ENCODE measurements at regions not wholly inside any gene's neighbourhood (a gene's known extent, or its start where the extent isn't known, plus 50 kb on each side); places are given as distances from the start of the nearest gene placed in this dataset.

DNA sequence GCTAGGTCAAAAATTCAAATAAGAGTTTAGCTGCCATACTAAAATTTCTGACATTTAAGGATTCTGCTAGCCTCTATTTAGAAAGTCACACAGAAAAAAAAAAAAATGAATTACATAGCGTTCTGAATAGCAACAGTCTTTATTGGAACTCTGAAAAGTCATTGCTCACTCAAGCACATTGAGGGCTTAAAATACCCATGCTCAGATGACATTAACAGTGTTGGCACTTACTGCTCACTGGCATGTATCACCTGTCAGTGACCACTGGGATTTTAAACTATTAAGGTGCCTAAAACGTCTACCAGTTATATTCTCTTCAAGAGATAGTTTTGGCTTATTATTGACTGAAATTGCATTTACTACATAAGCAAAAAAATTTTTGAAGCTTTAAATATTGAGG, 468.0 kb upstream of the SPHKAP start:
- Mint-ChIP-seq H3K4me1 (ENCODE audit: unreplicated experiment) (no peaks in the 10 kb centered on the region), H3K27me3 (ENCODE audit: unreplicated experiment) (no peaks in the 10 kb centered on the region)

DNA sequence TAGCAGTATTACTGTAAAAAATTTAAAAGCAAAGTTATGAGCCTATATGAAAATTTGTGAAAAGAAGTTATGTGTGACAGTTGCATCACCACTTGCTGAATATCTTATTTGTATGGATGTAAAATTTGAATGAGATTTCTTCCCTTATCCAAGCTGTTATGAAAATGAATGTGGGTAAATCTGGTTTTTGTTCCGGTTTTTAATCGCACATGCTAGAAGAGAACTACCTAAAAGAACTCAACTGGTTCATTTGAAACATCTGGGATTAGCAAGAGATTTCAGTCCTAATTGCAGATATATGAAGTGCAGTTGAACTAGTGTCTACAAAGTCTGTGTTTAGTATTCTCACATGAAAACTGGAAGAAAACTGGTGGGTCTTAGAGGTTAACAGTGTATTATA, 467.1 kb upstream of the SPHKAP start:
- Mint-ChIP-seq H3K36me3 (ENCODE audit: unreplicated experiment) (no peaks in the 10 kb centered on the region), H3K4me1 (ENCODE audit: unreplicated experiment) (no peaks in the 10 kb centered on the region), H3K9me3 (ENCODE audit: unreplicated experiment) (peaks cover 9% of the 10 kb centered on the region), H3K4me3 (ENCODE audit: unreplicated experiment) (no peak overlapping the region), H3K27ac (ENCODE audit: unreplicated experiment) (no peak overlapping the region), H3K27me3 (ENCODE audit: unreplicated experiment) (no peaks in the 10 kb centered on the region)
- TF ChIP-seq, protein P1, sequence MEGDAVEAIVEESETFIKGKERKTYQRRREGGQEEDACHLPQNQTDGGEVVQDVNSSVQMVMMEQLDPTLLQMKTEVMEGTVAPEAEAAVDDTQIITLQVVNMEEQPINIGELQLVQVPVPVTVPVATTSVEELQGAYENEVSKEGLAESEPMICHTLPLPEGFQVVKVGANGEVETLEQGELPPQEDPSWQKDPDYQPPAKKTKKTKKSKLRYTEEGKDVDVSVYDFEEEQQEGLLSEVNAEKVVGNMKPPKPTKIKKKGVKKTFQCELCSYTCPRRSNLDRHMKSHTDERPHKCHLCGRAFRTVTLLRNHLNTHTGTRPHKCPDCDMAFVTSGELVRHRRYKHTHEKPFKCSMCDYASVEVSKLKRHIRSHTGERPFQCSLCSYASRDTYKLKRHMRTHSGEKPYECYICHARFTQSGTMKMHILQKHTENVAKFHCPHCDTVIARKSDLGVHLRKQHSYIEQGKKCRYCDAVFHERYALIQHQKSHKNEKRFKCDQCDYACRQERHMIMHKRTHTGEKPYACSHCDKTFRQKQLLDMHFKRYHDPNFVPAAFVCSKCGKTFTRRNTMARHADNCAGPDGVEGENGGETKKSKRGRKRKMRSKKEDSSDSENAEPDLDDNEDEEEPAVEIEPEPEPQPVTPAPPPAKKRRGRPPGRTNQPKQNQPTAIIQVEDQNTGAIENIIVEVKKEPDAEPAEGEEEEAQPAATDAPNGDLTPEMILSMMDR (IDR thresholded peaks at IDR 0.05): no peak
- no peak for DNase-seq (ENCODE audit: extremely low spot score, unreplicated experiment)

More for the DNA sequence above, 468.0 kb upstream of the SPHKAP start:
- no peak for DNase-seq (ENCODE audit: extremely low spot score, unreplicated experiment)
- peaks cover 8% of the 10 kb centered on the region for H3K9me3 Mint-ChIP-seq (ENCODE audit: unreplicated experiment)
- no peaks in the 10 kb centered on the region for H3K36me3 Mint-ChIP-seq (ENCODE audit: unreplicated experiment)
- no peak overlapping the region for H3K27ac Mint-ChIP-seq (ENCODE audit: unreplicated experiment)
- TF ChIP-seq, protein P1 (IDR thresholded peaks at IDR 0.05): no peak
- no peak overlapping the region for H3K4me3 Mint-ChIP-seq (ENCODE audit: unreplicated experiment)

DNA sequence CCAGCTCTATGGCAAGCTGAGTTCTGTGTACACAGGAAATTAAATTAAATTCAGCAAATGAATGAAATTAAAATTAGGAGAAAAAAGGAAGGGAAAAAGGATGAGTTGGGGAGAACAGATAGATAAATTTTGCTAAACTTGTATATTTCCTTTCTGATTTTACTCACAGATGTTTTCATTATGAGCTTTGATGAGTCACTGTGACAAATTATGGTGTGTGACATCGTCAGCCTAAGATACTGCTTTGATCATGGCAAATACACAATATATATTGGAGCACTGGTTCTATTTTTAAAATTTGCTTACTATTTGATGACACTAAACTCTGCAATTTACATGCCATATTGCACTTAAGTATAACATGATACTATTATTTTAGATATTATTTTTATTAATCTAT, 464.6 kb upstream of the SPHKAP start:
- Mint-ChIP-seq H3K4me3 (ENCODE audit: unreplicated experiment) (no peak overlapping the region), H3K36me3 (ENCODE audit: unreplicated experiment) (no peaks in the 10 kb centered on the region), H3K4me1 (ENCODE audit: unreplicated experiment) (no peaks in the 10 kb centered on the region), H3K27me3 (ENCODE audit: unreplicated experiment) (no peaks in the 10 kb centered on the region), H3K27ac (ENCODE audit: unreplicated experiment) (no peak overlapping the region), H3K9me3 (ENCODE audit: unreplicated experiment) (peaks cover 18% of the 10 kb centered on the region)
- TF ChIP-seq, protein P1 (IDR thresholded peaks at IDR 0.05): no peak
- DNase-seq (ENCODE audit: extremely low spot score, unreplicated experiment): no peak

DNA sequence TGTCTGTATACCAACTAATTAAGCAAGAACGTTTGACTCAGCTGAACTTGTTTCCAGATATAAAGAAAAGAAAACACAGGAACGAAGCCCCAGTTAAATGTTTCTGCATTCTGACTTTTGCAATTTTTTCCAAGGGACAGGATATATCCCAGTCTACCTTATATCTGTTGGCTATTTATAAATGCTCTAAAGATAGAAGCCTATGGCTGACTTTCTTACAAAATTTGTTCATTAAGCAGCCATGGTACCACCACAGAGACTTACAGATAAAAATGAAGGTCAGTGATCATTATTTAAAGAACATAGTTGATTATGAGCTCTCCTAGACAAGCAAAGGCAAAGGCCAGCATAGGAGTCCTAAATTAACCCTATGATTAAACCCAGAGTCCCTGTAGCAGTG, 462.7 kb upstream of the SPHKAP start:
- H3K9me3 Mint-ChIP-seq (ENCODE audit: unreplicated experiment): peaks cover 14% of the 10 kb centered on the region
- H3K4me3 Mint-ChIP-seq (ENCODE audit: unreplicated experiment): no peak overlapping the region
- H3K27ac Mint-ChIP-seq (ENCODE audit: unreplicated experiment): no peak overlapping the region
- DNase-seq (ENCODE audit: extremely low spot score, unreplicated experiment): no peak
- no peaks in the 10 kb centered on the region for H3K4me1 Mint-ChIP-seq (ENCODE audit: unreplicated experiment)
- TF ChIP-seq, protein P1 (IDR thresholded peaks at IDR 0.05): no peak
- no peaks in the 10 kb centered on the region for H3K36me3 Mint-ChIP-seq (ENCODE audit: unreplicated experiment)
- no peaks in the 10 kb centered on the region for H3K27me3 Mint-ChIP-seq (ENCODE audit: unreplicated experiment)

DNA sequence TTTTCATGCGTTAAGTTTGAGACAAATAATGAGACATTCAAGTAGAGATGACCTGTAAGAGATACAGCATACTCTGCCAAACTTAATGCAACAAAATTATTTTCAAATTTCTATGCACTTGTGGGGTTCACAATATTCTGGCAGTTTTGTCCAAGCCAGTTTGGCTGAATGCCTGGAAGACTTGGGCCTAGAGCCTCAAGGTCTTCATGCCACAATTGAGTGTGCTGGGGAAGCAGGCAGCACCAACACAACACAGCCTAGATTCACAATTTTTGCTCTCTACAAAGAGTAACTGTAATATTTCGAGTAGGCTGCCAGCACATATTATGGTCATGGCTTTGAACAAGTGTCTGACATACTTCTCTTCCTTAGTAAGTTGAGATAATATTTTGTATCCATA, 461.4 kb upstream of the SPHKAP start:
- Mint-ChIP-seq H3K27ac (ENCODE audit: unreplicated experiment) (no peak overlapping the region), H3K4me3 (ENCODE audit: unreplicated experiment) (no peak overlapping the region), H3K9me3 (ENCODE audit: unreplicated experiment) (peaks cover 13% of the 10 kb centered on the region), H3K36me3 (ENCODE audit: unreplicated experiment) (no peaks in the 10 kb centered on the region), H3K4me1 (ENCODE audit: unreplicated experiment) (no peaks in the 10 kb centered on the region), H3K27me3 (ENCODE audit: unreplicated experiment) (no peaks in the 10 kb centered on the region)
- TF ChIP-seq, protein P1 (IDR thresholded peaks at IDR 0.05): no peak
- DNase-seq (ENCODE audit: extremely low spot score, unreplicated experiment): no peak

Data from osteocyte (in vitro differentiated cells).